ENCODE measurements at regions not wholly inside any gene's neighbourhood (a gene's known extent, or its start where the extent isn't known, plus 50 kb on each side); places are given as distances from the start of the nearest gene placed in this dataset.

- Histone ChIP-seq H3K9me3 (ENCODE audit: severe bottlenecking) (no peaks in the 10 kb centered on the region), H3K36me3 (ENCODE audit: low read depth) (no peaks in the 10 kb centered on the region), H3K27me3 (ENCODE audit: insufficient read depth, poor library complexity, severe bottlenecking) (no peaks in the 10 kb centered on the region), H3K27ac (ENCODE audit: poor library complexity, severe bottlenecking) (no peak overlapping the region), H3K4me1 (ENCODE audit: insufficient read depth, poor library complexity, severe bottlenecking) (no peaks in the 10 kb centered on the region), H3K4me3 (ENCODE audit: severe bottlenecking) (no peak overlapping the region)
- TF ChIP-seq CTCF (IDR thresholded peaks at IDR 0.05; ENCODE audit: poor library complexity, severe bottlenecking), result no peak
- DNase-seq (ENCODE audit: low spot score) (no peak), ATAC-seq (ENCODE audit: low read depth) (no peak)
Measured at GRCh38 chr3:174598885-174599439, 260.2 kb upstream of the NAALADL2 start.

- no peak for TF ChIP-seq CTCF (IDR thresholded peaks at IDR 0.05; ENCODE audit: poor library complexity, severe bottlenecking)
- Histone ChIP-seq H3K4me1 (ENCODE audit: insufficient read depth, poor library complexity, severe bottlenecking) (no peaks in the 10 kb centered on the region), H3K4me3 (ENCODE audit: severe bottlenecking) (no peak overlapping the region), H3K36me3 (ENCODE audit: low read depth) (no peaks in the 10 kb centered on the region), H3K9me3 (ENCODE audit: severe bottlenecking) (no peaks in the 10 kb centered on the region), H3K27me3 (ENCODE audit: insufficient read depth, poor library complexity, severe bottlenecking) (no peaks in the 10 kb centered on the region), H3K27ac (ENCODE audit: poor library complexity, severe bottlenecking) (no peak overlapping the region)
- DNase-seq (ENCODE audit: low spot score) (no peak), ATAC-seq (ENCODE audit: low read depth) (no peak)
Measured at GRCh38 chr3:174613173-174613572, 246.0 kb upstream of the NAALADL2 start.

- TF ChIP-seq CTCF (IDR thresholded peaks at IDR 0.05; ENCODE audit: poor library complexity, severe bottlenecking), result no peak
- H3K9me3 ChIP-seq (ENCODE audit: severe bottlenecking), result no peaks in the 10 kb centered on the region
- no peak overlapping the region for H3K27ac ChIP-seq (ENCODE audit: poor library complexity, severe bottlenecking)
- ATAC-seq (ENCODE audit: low read depth), result no peak
- H3K36me3 ChIP-seq (ENCODE audit: low read depth), result no peaks in the 10 kb centered on the region
- H3K27me3 ChIP-seq (ENCODE audit: insufficient read depth, poor library complexity, severe bottlenecking), result no peaks in the 10 kb centered on the region
- no peak for DNase-seq (ENCODE audit: low spot score)
- no peaks in the 10 kb centered on the region for H3K4me1 ChIP-seq (ENCODE audit: insufficient read depth, poor library complexity, severe bottlenecking)
- no peak overlapping the region for H3K4me3 ChIP-seq (ENCODE audit: severe bottlenecking)
Measured at GRCh38 chr3:174614036-174614435, 245.1 kb upstream of the NAALADL2 start.

DNA sequence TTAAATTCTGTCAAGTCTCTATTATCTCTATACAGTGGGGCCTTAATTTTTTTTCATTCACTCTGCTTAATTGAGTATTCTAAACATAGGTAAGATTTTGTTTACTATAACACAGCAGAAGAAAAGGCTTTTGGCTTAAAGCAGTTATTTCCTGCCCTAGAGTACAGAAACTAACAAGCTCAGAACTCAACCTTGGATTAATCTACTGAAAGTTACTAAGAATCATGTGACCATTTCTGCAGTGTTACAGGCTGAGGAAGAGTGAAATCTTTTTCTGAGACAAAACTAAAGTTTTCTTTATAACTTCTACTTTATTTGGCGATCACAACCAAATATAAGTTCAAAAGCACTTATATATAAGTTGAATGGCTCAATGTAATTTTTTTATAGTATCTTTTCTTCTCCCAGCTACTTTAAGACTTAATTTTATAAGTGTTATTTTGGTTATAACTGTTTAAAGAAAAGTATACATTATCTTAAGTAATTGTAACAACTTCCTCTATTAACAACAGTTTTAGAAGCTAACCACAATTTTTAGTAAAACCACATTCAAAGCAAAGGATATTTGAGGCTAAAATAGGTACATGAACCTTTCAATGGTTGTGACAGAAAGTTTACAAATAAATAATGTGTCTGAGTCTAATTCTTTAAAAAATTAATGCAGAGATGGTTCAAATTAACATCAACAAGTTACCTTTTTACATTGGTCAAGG lies 240.6 kb upstream of the NAALADL2 start:
- Histone ChIP-seq H3K27me3 (ENCODE audit: insufficient read depth, poor library complexity, severe bottlenecking) (no peaks in the 10 kb centered on the region), H3K36me3 (ENCODE audit: low read depth) (no peaks in the 10 kb centered on the region), H3K27ac (ENCODE audit: poor library complexity, severe bottlenecking) (no peak overlapping the region), H3K9me3 (ENCODE audit: severe bottlenecking) (no peaks in the 10 kb centered on the region), H3K4me3 (ENCODE audit: severe bottlenecking) (no peak overlapping the region), H3K4me1 (ENCODE audit: insufficient read depth, poor library complexity, severe bottlenecking) (no peaks in the 10 kb centered on the region)
- TF ChIP-seq CTCF (IDR thresholded peaks at IDR 0.05; ENCODE audit: poor library complexity, severe bottlenecking), result no peak
- no peak for DNase-seq (ENCODE audit: low spot score)
- ATAC-seq (ENCODE audit: low read depth), result no peak

DNA sequence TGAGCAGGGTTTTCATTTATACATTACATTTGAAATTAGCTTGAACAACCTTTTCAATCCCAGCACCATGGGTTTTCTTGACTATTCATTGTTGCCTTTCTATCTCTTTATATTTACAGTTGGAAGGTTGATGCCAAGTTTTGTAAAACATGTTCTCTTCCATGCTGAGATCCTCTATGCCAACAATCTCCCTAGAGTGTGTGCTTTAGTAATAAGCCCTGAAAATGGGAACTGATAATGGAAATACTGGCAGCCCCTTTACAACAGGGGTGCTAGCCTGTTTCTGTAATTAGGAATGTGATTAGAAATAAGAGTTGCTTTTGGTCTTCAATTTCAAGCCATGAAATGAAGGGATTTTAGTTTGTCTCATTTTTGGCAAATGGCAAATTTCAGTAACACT lies 239.9 kb upstream of the NAALADL2 start:
- no peaks in the 10 kb centered on the region for H3K36me3 ChIP-seq (ENCODE audit: low read depth)
- H3K27ac ChIP-seq (ENCODE audit: poor library complexity, severe bottlenecking), result no peak overlapping the region
- no peak for ATAC-seq (ENCODE audit: low read depth)
- no peak for DNase-seq (ENCODE audit: low spot score)
- H3K4me3 ChIP-seq (ENCODE audit: severe bottlenecking), result no peak overlapping the region
- no peaks in the 10 kb centered on the region for H3K9me3 ChIP-seq (ENCODE audit: severe bottlenecking)
- TF ChIP-seq CTCF (IDR thresholded peaks at IDR 0.05; ENCODE audit: poor library complexity, severe bottlenecking), result no peak
- H3K4me1 ChIP-seq (ENCODE audit: insufficient read depth, poor library complexity, severe bottlenecking), result no peaks in the 10 kb centered on the region
- no peaks in the 10 kb centered on the region for H3K27me3 ChIP-seq (ENCODE audit: insufficient read depth, poor library complexity, severe bottlenecking)

Measured in RWPE2 (cell line).